Common myeloid progenitor, CD34-positive (primary cell): ENCODE measurements at regions not wholly inside any gene's neighbourhood (a gene's known extent, or its start where the extent isn't known, plus 50 kb on each side); places are given as distances from the start of the nearest gene placed in this dataset.

Experiments used
- CTCF ChIA-PET: fragments of 350-600 bp; sonication (Branson Sonifier 250); formaldehyde crosslinking; loops from one replicate; lab custom pipeline; 2021; ENCODE audit warnings: antibody characterized with exemption; lab: Charles Lee
- POLR2A ChIA-PET: fragments of 350-600 bp; sonication (Branson Sonifier 250); formaldehyde crosslinking; loops from one replicate; lab custom pipeline; 2021; ENCODE audit warnings: antibody characterized with exemption; lab: Charles Lee
- DNase-seq, 3 donors: peaks; one replicate each; pipeline versions ENCODE4 v3.0.0 to v3.0.0-alpha.2; 2013
- H3K27ac ChIP-seq, 2 experiments: 1 replicate in 1 of 2; 2 replicates in 1 of 2; pipeline ENCODE4 v1.7.0; 2013; ENCODE audit warnings: inconsistent platforms in 2 of 2, low read length in 2 of 2, mild to moderate bottlenecking in 2 of 2, low read depth in 1 of 2, moderate library complexity in 1 of 2; ENCODE audit not compliant: severe bottlenecking in 2 of 2, insufficient read depth in 1 of 2, poor library complexity in 1 of 2
- H3K27me3 ChIP-seq, 5 experiments: replicated peaks in 2 of 5; 1 replicate in 3 of 5; 2 replicates in 2 of 5; pipeline versions ENCODE4 v1.6.1 to v1.7.0; 2013; ENCODE audit warnings: low read length in 4 of 5, mild to moderate bottlenecking in 2 of 5, moderate library complexity in 2 of 5, inconsistent platforms in 1 of 5; ENCODE audit not compliant: insufficient read depth in 5 of 5, control insufficient read depth in 4 of 5
- H3K36me3 ChIP-seq, 4 experiments: 1 replicate in 2 of 4; 2 replicates in 2 of 4; pipeline versions ENCODE4 v1.6.1 to v1.7.0; 2013; ENCODE audit warnings: low read length in 3 of 4, control low read depth in 1 of 4, mild to moderate bottlenecking in 1 of 4; ENCODE audit not compliant: control insufficient read depth in 4 of 4, insufficient read depth in 4 of 4
- H3K4me1 ChIP-seq, 4 experiments: 1 replicate in 3 of 4; 2 replicates in 1 of 4; pipeline versions ENCODE4 v1.6.1 to v1.7.1; 2013; ENCODE audit warnings: low read length in 3 of 4, mild to moderate bottlenecking in 3 of 4, control low read depth in 1 of 4, inconsistent platforms in 1 of 4, moderate library complexity in 1 of 4; ENCODE audit not compliant: control insufficient read depth in 4 of 4, insufficient read depth in 4 of 4; ENCODE audit errors: control extremely low read depth in 1 of 4
- H3K4me3 ChIP-seq, 7 experiments: 1 replicate in 4 of 7; 2 replicates in 3 of 7; pipeline versions ENCODE4 v1.5.1 to v1.7.0; 2013; ENCODE audit warnings: mild to moderate bottlenecking in 7 of 7, low read length in 6 of 7, moderate library complexity in 6 of 7, inconsistent platforms in 2 of 7, low read depth in 2 of 7, control low read depth in 1 of 7; ENCODE audit not compliant: insufficient read depth in 4 of 7, control insufficient read depth in 1 of 7; ENCODE audit errors: extremely low read depth in 1 of 7
- H3K9me3 ChIP-seq, 5 experiments: 1 replicate in 4 of 5; 2 replicates in 1 of 5; pipeline versions ENCODE4 v1.6.1 to v1.7.1; 2013; ENCODE audit warnings: low read length in 4 of 5, mild to moderate bottlenecking in 2 of 5, inconsistent platforms in 1 of 5, low read depth in 1 of 5, moderate library complexity in 1 of 5; ENCODE audit not compliant: control insufficient read depth in 4 of 5, insufficient read depth in 2 of 5; ENCODE audit errors: control extremely low read depth in 1 of 5
- WGBS: methylation state at CpG from one replicate; pipeline ENCODE4 v1.1.5; 2013; ENCODE audit not compliant: insufficient coverage; 5-methylcytosine and 5-hydroxymethylcytosine counted together

- DNase-seq: no peak
- H3K9me3 ChIP-seq: no peaks in the 10 kb centered on the region
- POLR2A ChIA-PET: no interaction called here
- no peak overlapping the region for H3K27ac ChIP-seq
- no peaks in the 10 kb centered on the region for H3K4me1 ChIP-seq
- H3K27me3 ChIP-seq: peaks cover 0 to 2% (median 0%) of the 10 kb centered on the region in 5 experiments
- no peak overlapping the region for H3K4me3 ChIP-seq
- 76% methylated on average over 5 of the region's 5 CpGs for WGBS
- no peaks in the 10 kb centered on the region for H3K36me3 ChIP-seq
- CTCF ChIA-PET: no interaction called here
Measured at GRCh38 chr2:125983364-125983763, 672.6 kb upstream of the GYPC start.

GRCh38 chr2:126029316-126029715 is 626.6 kb upstream of the GYPC start:
- no peaks in the 10 kb centered on the region for H3K4me1 ChIP-seq
- H3K9me3 ChIP-seq: peaks cover 0 to 6% (median 3%) of the 10 kb centered on the region in 5 experiments
- no peak overlapping the region for H3K27ac ChIP-seq
- H3K4me3 ChIP-seq: no peak overlapping the region
- no peaks in the 10 kb centered on the region for H3K27me3 ChIP-seq
- DNase-seq: peak in 1 of 3 donors; percentile 2
- H3K36me3 ChIP-seq: no peaks in the 10 kb centered on the region
- CTCF ChIA-PET: no interaction called here
- POLR2A ChIA-PET: no interaction called here

- Histone ChIP-seq H3K9me3 (peaks cover 0 to 1% (median 0%) of the 10 kb centered on the region in 5 experiments), H3K4me3 (peak overlapping the region in 2 of 7 experiments; percentile 3 to 21), H3K27ac (no peak overlapping the region), H3K27me3 (no peaks in the 10 kb centered on the region), H3K4me1 (peaks cover 8 to 27% (median 11%) of the 10 kb centered on the region in 4 experiments), H3K36me3 (no peaks in the 10 kb centered on the region)
- CTCF ChIA-PET: no interaction called here
- WGBS: 0% methylated on average over 1 of the region's 2 CpGs
- POLR2A ChIA-PET: no interaction called here
- peak; percentile 51 to 92 (median 85) for DNase-seq
Measured at GRCh38 chr2:126038861-126039260, 617.1 kb upstream of the GYPC start.

- H3K4me3 ChIP-seq: no peak overlapping the region
- H3K9me3 ChIP-seq: no peaks in the 10 kb centered on the region
- H3K27me3 ChIP-seq: no peaks in the 10 kb centered on the region
- peak in 2 of 3 donors; percentile 46 to 64 for DNase-seq
- 4% methylated on average over 2 of the region's 3 CpGs for WGBS
- ChIA-PET CTCF (no interaction called here), POLR2A (no interaction called here)
- no peaks in the 10 kb centered on the region for H3K36me3 ChIP-seq
- H3K27ac ChIP-seq: no peak overlapping the region
- peaks cover 8 to 27% (median 11%) of the 10 kb centered on the region in 4 experiments for H3K4me1 ChIP-seq
Measured at GRCh38 chr2:126041391-126042047, 614.4 kb upstream of the GYPC start.

- ChIA-PET POLR2A (no interaction called here), CTCF (no interaction called here)
- Histone ChIP-seq H3K4me1 (peaks cover 8 to 23% (median 11%) of the 10 kb centered on the region in 4 experiments), H3K9me3 (no peaks in the 10 kb centered on the region), H3K4me3 (no peak overlapping the region), H3K27me3 (no peaks in the 10 kb centered on the region), H3K36me3 (no peaks in the 10 kb centered on the region), H3K27ac (no peak overlapping the region)
- DNase-seq: peak in 2 of 3 donors; percentile 2 to 20
Measured at GRCh38 chr2:126042089-126042488, 613.9 kb upstream of the GYPC start.

GRCh38 chr2:126048719-126049118 is 607.2 kb upstream of the GYPC start:
- Histone ChIP-seq H3K27ac (no peak overlapping the region), H3K4me3 (no peak overlapping the region), H3K4me1 (no peaks in the 10 kb centered on the region), H3K9me3 (peaks cover 0 to 12% (median 0%) of the 10 kb centered on the region in 5 experiments), H3K27me3 (no peaks in the 10 kb centered on the region), H3K36me3 (no peaks in the 10 kb centered on the region)
- ChIA-PET POLR2A (no interaction called here), CTCF (no interaction called here)
- DNase-seq: no peak

GRCh38 chr2:126049461-126049860 is 606.5 kb upstream of the GYPC start:
- Histone ChIP-seq H3K27ac (no peak overlapping the region), H3K36me3 (no peaks in the 10 kb centered on the region), H3K9me3 (peaks cover 0 to 15% (median 0%) of the 10 kb centered on the region in 5 experiments), H3K4me1 (no peaks in the 10 kb centered on the region), H3K4me3 (no peak overlapping the region), H3K27me3 (no peaks in the 10 kb centered on the region)
- no peak for DNase-seq
- CTCF ChIA-PET: no interaction called here
- WGBS: 90% methylated on average over 1 of the region's 1 CpG
- POLR2A ChIA-PET: no interaction called here
